ENCODE measurements at regions not wholly inside any gene's neighbourhood (a gene's known extent, or its start where the extent isn't known, plus 50 kb on each side); places are given as distances from the start of the nearest gene placed in this dataset.
A peak's percentile ranks its signal among the peaks of the same experiment; 100 is the strongest.
"Not testable (repeated sequence)": the region's sequence is repeated elsewhere in the genome, so short reads cannot be mapped to it uniquely, and the experiment has no call there.

DNA sequence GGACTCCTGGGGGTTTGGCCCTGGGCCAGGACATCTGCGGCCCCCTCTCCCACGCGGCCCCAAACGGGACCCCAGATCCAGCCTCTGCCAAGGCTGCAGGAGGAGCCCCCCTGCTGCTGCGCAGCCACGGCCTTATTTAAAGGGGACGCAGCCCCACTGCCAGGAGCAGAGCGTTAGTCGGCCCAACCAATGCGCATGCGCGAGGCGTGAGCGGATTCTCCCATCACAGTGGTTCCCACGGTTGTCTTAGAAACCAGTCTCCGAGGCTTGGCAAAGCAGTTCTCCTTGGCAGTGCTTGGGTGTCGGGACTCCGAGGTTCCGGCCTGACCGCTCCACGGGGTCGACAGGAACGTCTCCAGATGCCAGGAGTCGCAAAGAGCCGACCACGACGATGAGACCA, 288.3 kb upstream of the ZNF337 start:
- ChIA-PET POLR2A (no interaction called here), CTCF (ENCODE audit: low intra/inter-chr PET ratio) (interaction anchor here (0.6 kb wide), 1 partner anchor 132 kb away, joined by 3 read pairs; no protein-coding TSS in a partner anchor)
- Histone ChIP-seq H3K27ac (ENCODE audit: extremely low read depth, low read depth, low read length) (no peak overlapping the region), H3K4me2 (ENCODE audit: insufficient read depth, low read length) (no peak overlapping the region), H3K79me2 (ENCODE audit: control insufficient read depth, insufficient read depth, low read length) (no peaks in the 10 kb centered on the region), H4K20me1 (replicated peaks; ENCODE audit: control insufficient read depth, insufficient read depth, low read length) (no peaks in the 10 kb centered on the region), H3K4me1 (replicated peaks in 1 of 2; ENCODE audit: control insufficient read depth in 2 of 2, insufficient read depth in 2 of 2, low read length in 2 of 2) (peaks cover 0 to 13% of the 10 kb centered on the region in 2 experiments; a peak in 2 of 5 replicates), H3K9me1 (ENCODE audit: control insufficient read depth, insufficient read depth, low read length) (no peaks in the 10 kb centered on the region), H3K9me3 (replicated peaks; ENCODE audit: control insufficient read depth, insufficient read depth, low read depth, low read length) (no peaks in the 10 kb centered on the region), H3K9ac (ENCODE audit: insufficient read depth in 1 of 2, low read depth in 2 of 2, low read length in 2 of 2) (no peak overlapping the region; a peak in 1 of 4 replicates), H2AFZ (ENCODE audit: low read depth, low read length) (peak overlapping the region; percentile 40; the same call in 1 of the 2 replicates), H3K27me3 (ENCODE audit: control insufficient read depth in 2 of 2, insufficient read depth in 2 of 2, low read length in 2 of 2) (peaks cover 0 to 9% of the 10 kb centered on the region in 2 experiments; a peak in 3 of 5 replicates), H3K36me3 (ENCODE audit: control insufficient read depth, insufficient read depth, low read length) (no peaks in the 10 kb centered on the region), H3K4me3 (no peak overlapping the region)
- FAIRE-seq (no peak), DNase-seq (ENCODE audit: extremely low read depth in 1 of 4, low spot score in 3 of 4) (peak; percentile 10 to 25 (median 20)), ATAC-seq (peak; percentile 54; the same call in 1 of the 3 replicates)
- WGBS (ENCODE audit: insufficient coverage, low coverage, missing lambda C conversion rate): 8% methylated on average over 19 of the region's 27 CpGs
- intact Hi-C loops (cut with micrococcal nuclease): no loop called here
- in situ Hi-C loops (cut with MboI): no loop called here
- BruUV-seq (replicated peaks): no TSS peak
- TF ChIP-seq SMARCC2 (IDR thresholded peaks at IDR 0.05; ENCODE audit: low read depth) (no peak), NRF1 (conservative IDR thresholded peaks at IDR 0.05 in 1 of 2, IDR thresholded peaks at IDR 0.05 in 1 of 2) (peak; percentile 90 to 91), MEIS2 (IDR thresholded peaks at IDR 0.05; ENCODE audit: partially characterized antibody) (peak; percentile 19), KAT2B (IDR thresholded peaks at IDR 0.05; ENCODE audit: low read depth, low read length) (no peak), RFX1 (IDR thresholded peaks at IDR 0.05) (peak; percentile 16), FOXM1 (IDR thresholded peaks at IDR 0.05; ENCODE audit: low read depth) (no peak), FOXM1 (CRISPR knock-in tag; IDR thresholded peaks at IDR 0.05; ENCODE audit: low read depth) (no peak)

GRCh38 chr20:25982701-25983100, 286.0 kb upstream of the ZNF337 start:
- H3K27ac ChIP-seq (ENCODE audit: extremely low read depth, low read depth, low read length); BruUV-seq (replicated peaks); ATAC-seq; H2AFZ ChIP-seq (ENCODE audit: low read depth, low read length); H3K9me3 ChIP-seq (replicated peaks; ENCODE audit: control insufficient read depth, insufficient read depth, low read depth, low read length); H3K4me3 ChIP-seq; in situ Hi-C loops (cut with MboI); FAIRE-seq; H3K79me2 ChIP-seq (ENCODE audit: control insufficient read depth, insufficient read depth, low read length); H3K9ac ChIP-seq (ENCODE audit: insufficient read depth in 1 of 2, low read depth in 2 of 2, low read length in 2 of 2); H3K27me3 ChIP-seq (ENCODE audit: control insufficient read depth in 2 of 2, insufficient read depth in 2 of 2, low read length in 2 of 2); H3K36me3 ChIP-seq (ENCODE audit: control insufficient read depth, insufficient read depth, low read length); H4K20me1 ChIP-seq (replicated peaks; ENCODE audit: control insufficient read depth, insufficient read depth, low read length); CTCF ChIA-PET (ENCODE audit: low intra/inter-chr PET ratio); DNase-seq (ENCODE audit: extremely low read depth in 1 of 4, low spot score in 3 of 4); H3K4me2 ChIP-seq (ENCODE audit: insufficient read depth, low read length); intact Hi-C loops (cut with micrococcal nuclease); POLR2A ChIA-PET; H3K9me1 ChIP-seq (ENCODE audit: control insufficient read depth, insufficient read depth, low read length): not testable (repeated sequence)
- peaks cover 0 to 13% of the 10 kb centered on the region in 2 experiments; a peak in 2 of 5 replicates for H3K4me1 ChIP-seq (replicated peaks in 1 of 2; ENCODE audit: control insufficient read depth in 2 of 2, insufficient read depth in 2 of 2, low read length in 2 of 2)

- DNase-seq (ENCODE audit: extremely low read depth in 1 of 4, low spot score in 3 of 4); H3K4me2 ChIP-seq (ENCODE audit: insufficient read depth, low read length); H3K9ac ChIP-seq (ENCODE audit: insufficient read depth in 1 of 2, low read depth in 2 of 2, low read length in 2 of 2); intact Hi-C loops (cut with micrococcal nuclease); CTCF ChIA-PET (ENCODE audit: low intra/inter-chr PET ratio); FAIRE-seq; in situ Hi-C loops (cut with MboI); H3K36me3 ChIP-seq (ENCODE audit: control insufficient read depth, insufficient read depth, low read length); ATAC-seq; H4K20me1 ChIP-seq (replicated peaks; ENCODE audit: control insufficient read depth, insufficient read depth, low read length); H3K9me1 ChIP-seq (ENCODE audit: control insufficient read depth, insufficient read depth, low read length); H3K27me3 ChIP-seq (ENCODE audit: control insufficient read depth in 2 of 2, insufficient read depth in 2 of 2, low read length in 2 of 2); BruUV-seq (replicated peaks); H3K4me3 ChIP-seq; H3K27ac ChIP-seq (ENCODE audit: extremely low read depth, low read depth, low read length); H2AFZ ChIP-seq (ENCODE audit: low read depth, low read length); H3K4me1 ChIP-seq (replicated peaks in 1 of 2; ENCODE audit: control insufficient read depth in 2 of 2, insufficient read depth in 2 of 2, low read length in 2 of 2); H3K79me2 ChIP-seq (ENCODE audit: control insufficient read depth, insufficient read depth, low read length); H3K9me3 ChIP-seq (replicated peaks; ENCODE audit: control insufficient read depth, insufficient read depth, low read depth, low read length); POLR2A ChIA-PET: not testable (repeated sequence)
- 5% methylated on average over 6 of the region's 10 CpGs for WGBS (ENCODE audit: insufficient coverage, low coverage, missing lambda C conversion rate)
Observed at GRCh38 chr20:25978450-25979190, 282.0 kb upstream of the ZNF337 start.
